Kidney (tissue), 13 donors: ENCODE measurements at regions not wholly inside any gene's neighbourhood (a gene's known extent, or its start where the extent isn't known, plus 50 kb on each side); places are given as distances from the start of the nearest gene placed in this dataset.
A peak's percentile ranks its signal among the peaks of the same experiment; 100 is the strongest.

Experiments used
- DNase-seq, 5 donors: peaks; one replicate each; pipeline ENCODE4 v3.0.0-alpha.2; 2013 to 2020
- FAIRE-seq: peaks from 2 replicates; lab custom pipeline; 2012; peaks lifted over from hg19 to GRCh38; lab: Jason Lieb, UNC
- H3K27ac ChIP-seq, 2 donors: one replicate each; pipeline ENCODE4 v1.7.0; 2013; ENCODE audit warnings: low read depth in 2 of 2, low read length in 2 of 2, inconsistent platforms in 1 of 2
- H3K27me3 ChIP-seq: one replicate; pipeline ENCODE4 v1.7.1; 2013; ENCODE audit warnings: low read length, inconsistent platforms; ENCODE audit not compliant: control insufficient read depth, insufficient read depth
- H3K36me3 ChIP-seq, 3 donors: one replicate each; pipeline versions ENCODE4 v1.7.0 to v1.7.1; 2013; ENCODE audit warnings: low read length in 3 of 3, control low read depth in 1 of 3, inconsistent platforms in 1 of 3; ENCODE audit not compliant: insufficient read depth in 3 of 3, control insufficient read depth in 2 of 3
- H3K4me1 ChIP-seq, 3 donors: one replicate each; pipeline versions ENCODE4 v1.7.0 to v1.7.1; 2013; ENCODE audit warnings: low read length in 3 of 3, inconsistent platforms in 1 of 3, low read depth in 1 of 3; ENCODE audit not compliant: control insufficient read depth in 2 of 3, insufficient read depth in 2 of 3
- H3K4me3 ChIP-seq, 3 donors: one replicate each; pipeline versions ENCODE4 v1.7.0 to v1.8.1; 2013; ENCODE audit warnings: low read length in 3 of 3, control low read depth in 1 of 3, inconsistent platforms in 1 of 3
- H3K9ac ChIP-seq, 3 donors: one replicate each; pipeline versions ENCODE4 v1.7.0 to v1.7.1; 2013; ENCODE audit warnings: low read length in 3 of 3, control low read depth in 1 of 3, inconsistent platforms in 1 of 3
- H3K9me3 ChIP-seq, 3 donors: one replicate each; pipeline versions ENCODE4 v1.7.0 to v1.7.1; 2013; ENCODE audit warnings: low read length in 3 of 3, control low read depth in 1 of 3, inconsistent platforms in 1 of 3; ENCODE audit not compliant: control insufficient read depth in 2 of 3, insufficient read depth in 1 of 3
- intact Hi-C: fragments of 100-400 bp; cut with DNase I; formaldehyde crosslinking; loops from one replicate; pipeline ENCODE4 v1.11.1; 2022
- TF ChIP-seq, protein P1 (sequence below): IDR thresholded peaks from 3 replicates; pipeline ENCODE4 v1.5.1; 2012; ENCODE audit warnings: mild to moderate bottlenecking, moderate library complexity, borderline replicate concordance; ENCODE audit not compliant: insufficient read depth; ENCODE audit errors: extremely low read depth
- donor health status: control.
- donor health status: control.
- donor health status: control.
- donor health status: control.
- donor health status: control.
- donor health status: DM: yes; HTN: yes; CAD: no.
- donor health status: Normal renal cell carcinoma (clear cell type).

DNA sequence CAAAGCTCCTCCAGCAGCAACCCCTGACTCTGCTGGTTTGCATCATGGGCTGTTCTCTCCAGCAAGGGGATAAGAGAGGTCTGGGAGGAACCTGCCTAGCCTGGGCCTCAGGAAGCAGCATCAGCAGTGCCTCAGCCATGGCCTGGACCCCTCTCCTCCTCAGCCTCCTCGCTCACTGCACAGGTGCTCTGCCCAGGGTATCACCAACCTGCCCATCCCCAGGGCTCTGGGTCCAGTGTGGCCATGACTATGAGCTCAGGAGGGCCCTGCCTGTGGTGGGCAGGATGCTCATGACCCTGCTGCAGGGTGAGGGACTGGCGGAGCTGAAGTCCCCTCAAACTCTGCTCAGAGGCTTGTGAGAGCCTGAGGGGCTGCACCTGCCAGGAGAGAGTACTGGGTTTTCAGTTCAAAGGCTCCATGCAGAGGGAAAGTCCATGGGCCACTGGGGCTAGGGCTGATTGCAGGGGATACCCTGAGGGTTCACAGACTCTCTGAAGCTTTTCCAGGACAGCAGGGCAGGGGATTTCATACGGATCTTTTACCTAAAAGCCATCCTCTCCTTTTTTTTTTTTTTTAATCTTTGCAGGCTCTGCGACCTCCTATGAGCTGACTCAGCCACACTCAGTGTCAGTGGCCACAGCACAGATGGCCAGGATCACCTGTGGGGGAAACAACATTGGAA is 115.8 kb upstream of the IGLL5 start:
- Histone ChIP-seq H3K27ac (no peak overlapping the region), H3K4me3 (no peak overlapping the region), H3K9me3 (no peaks in the 10 kb centered on the region), H3K36me3 (no peaks in the 10 kb centered on the region), H3K27me3 (no peaks in the 10 kb centered on the region), H3K9ac (no peak overlapping the region), H3K4me1 (no peaks in the 10 kb centered on the region)
- intact Hi-C loops, result no loop called here
- TF ChIP-seq, protein P1, sequence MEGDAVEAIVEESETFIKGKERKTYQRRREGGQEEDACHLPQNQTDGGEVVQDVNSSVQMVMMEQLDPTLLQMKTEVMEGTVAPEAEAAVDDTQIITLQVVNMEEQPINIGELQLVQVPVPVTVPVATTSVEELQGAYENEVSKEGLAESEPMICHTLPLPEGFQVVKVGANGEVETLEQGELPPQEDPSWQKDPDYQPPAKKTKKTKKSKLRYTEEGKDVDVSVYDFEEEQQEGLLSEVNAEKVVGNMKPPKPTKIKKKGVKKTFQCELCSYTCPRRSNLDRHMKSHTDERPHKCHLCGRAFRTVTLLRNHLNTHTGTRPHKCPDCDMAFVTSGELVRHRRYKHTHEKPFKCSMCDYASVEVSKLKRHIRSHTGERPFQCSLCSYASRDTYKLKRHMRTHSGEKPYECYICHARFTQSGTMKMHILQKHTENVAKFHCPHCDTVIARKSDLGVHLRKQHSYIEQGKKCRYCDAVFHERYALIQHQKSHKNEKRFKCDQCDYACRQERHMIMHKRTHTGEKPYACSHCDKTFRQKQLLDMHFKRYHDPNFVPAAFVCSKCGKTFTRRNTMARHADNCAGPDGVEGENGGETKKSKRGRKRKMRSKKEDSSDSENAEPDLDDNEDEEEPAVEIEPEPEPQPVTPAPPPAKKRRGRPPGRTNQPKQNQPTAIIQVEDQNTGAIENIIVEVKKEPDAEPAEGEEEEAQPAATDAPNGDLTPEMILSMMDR, result no peak
- no peak for FAIRE-seq
- DNase-seq, result peak in 1 of 5 donors; percentile 61

DNA sequence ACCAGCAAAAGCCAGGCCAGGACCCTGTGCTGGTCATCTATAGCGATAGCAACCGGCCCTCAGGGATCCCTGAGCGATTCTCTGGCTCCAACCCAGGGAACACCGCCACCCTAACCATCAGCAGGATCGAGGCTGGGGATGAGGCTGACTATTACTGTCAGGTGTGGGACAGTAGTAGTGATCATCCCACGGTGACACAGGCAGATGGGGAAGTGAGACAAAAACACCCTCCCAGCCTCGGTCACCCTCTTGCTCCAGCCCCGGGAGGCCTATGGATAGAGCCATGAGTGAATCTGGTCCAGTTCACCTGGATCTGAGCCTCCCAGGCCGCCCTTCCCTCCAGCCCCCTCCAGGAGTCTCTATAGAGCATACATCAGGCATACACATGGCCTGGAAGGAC is 115.2 kb upstream of the IGLL5 start:
- intact Hi-C loops, result no loop called here
- H3K4me1 ChIP-seq, result no peaks in the 10 kb centered on the region
- TF ChIP-seq, protein P1, result no peak
- no peak overlapping the region for H3K9ac ChIP-seq
- no peak overlapping the region for H3K27ac ChIP-seq
- FAIRE-seq, result no peak
- no peaks in the 10 kb centered on the region for H3K27me3 ChIP-seq
- no peak overlapping the region for H3K4me3 ChIP-seq
- no peaks in the 10 kb centered on the region for H3K9me3 ChIP-seq
- no peak for DNase-seq
- no peaks in the 10 kb centered on the region for H3K36me3 ChIP-seq

- Histone ChIP-seq H3K36me3 (no peaks in the 10 kb centered on the region), H3K27me3 (no peaks in the 10 kb centered on the region), H3K27ac (no peak overlapping the region), H3K9ac (no peak overlapping the region), H3K9me3 (no peaks in the 10 kb centered on the region), H3K4me1 (no peaks in the 10 kb centered on the region), H3K4me3 (no peak overlapping the region)
- no peak for DNase-seq
- intact Hi-C loops, result no loop called here
- TF ChIP-seq, protein P1, result no peak
- FAIRE-seq, result no peak
Observed at GRCh38 chr22:22772883-22773282, 114.7 kb upstream of the IGLL5 start.

DNA sequence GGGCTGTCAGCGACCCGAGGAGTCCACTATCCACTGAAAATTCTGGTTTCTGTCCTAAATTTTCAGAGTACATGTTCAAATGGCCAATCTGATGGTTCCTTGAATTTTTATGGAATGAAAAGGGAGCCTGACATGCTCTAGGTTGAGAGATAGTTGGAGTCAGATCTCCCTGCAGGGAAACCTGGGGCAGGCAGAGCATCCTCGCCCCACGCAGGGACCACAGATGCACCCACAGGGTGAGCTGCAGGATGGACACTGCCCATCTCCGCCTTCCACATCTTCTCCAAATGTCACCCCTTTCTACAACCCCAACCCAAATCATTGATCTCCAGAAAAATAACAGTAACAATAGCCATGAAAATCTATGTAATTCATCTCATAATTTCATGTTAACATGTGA is 114.2 kb upstream of the IGLL5 start:
- TF ChIP-seq, protein P1, result no peak
- H3K27me3 ChIP-seq, result no peaks in the 10 kb centered on the region
- DNase-seq, result no peak
- no peak overlapping the region for H3K9ac ChIP-seq
- H3K27ac ChIP-seq, result no peak overlapping the region
- H3K9me3 ChIP-seq, result no peaks in the 10 kb centered on the region
- no peaks in the 10 kb centered on the region for H3K4me1 ChIP-seq
- no peak overlapping the region for H3K4me3 ChIP-seq
- intact Hi-C loops, result no loop called here
- H3K36me3 ChIP-seq, result no peaks in the 10 kb centered on the region
- FAIRE-seq, result no peak
